ENCODE measurements at regions not wholly inside any gene's neighbourhood (a gene's known extent, or its start where the extent isn't known, plus 50 kb on each side); places are given as distances from the start of the nearest gene placed in this dataset.
A peak's percentile ranks its signal among the peaks of the same experiment; 100 is the strongest.
"Not testable (repeated sequence)": the region's sequence is repeated elsewhere in the genome, so short reads cannot be mapped to it uniquely, and the experiment has no call there.

DNA sequence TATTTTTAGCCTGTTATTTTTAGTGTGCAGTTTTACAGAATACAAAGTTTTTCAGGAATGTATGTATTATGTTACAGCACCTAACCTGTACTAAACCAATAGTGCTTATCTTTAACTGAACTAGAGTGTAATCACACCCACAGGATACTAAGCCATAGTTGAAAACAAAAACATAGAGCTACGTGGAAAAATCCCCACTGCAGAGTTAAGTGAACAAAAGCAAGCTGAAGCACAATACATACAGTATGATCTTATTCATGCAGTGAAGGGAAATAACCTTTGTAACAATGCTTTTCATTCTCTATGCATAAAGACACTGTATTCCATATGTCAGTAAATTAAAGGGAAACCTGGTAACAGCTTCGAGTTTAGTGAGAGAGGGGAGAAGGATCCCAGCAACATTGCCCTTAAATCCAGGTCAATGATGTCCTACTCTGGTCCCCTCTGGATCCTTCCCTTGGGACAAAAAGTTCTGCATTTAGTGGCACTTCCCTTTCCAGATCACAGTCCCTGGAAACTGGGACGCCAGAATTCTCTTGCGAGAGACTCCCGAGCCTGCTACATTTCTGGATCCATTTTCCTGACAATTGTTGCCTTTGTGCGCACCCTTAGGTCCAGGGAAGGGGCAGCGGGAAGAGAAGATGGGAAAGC lies 121.3 kb upstream of the CCND2 start:
- no peaks in the 10 kb centered on the region for H3K27me3 ChIP-seq
- no peak for DNase-seq
- no peaks in the 10 kb centered on the region for H3K36me3 ChIP-seq (replicated peaks in 1 of 2)
- 84 to 86% (median 85%) methylated on average over 7 of the region's 7 CpGs for WGBS, 4 donors
- no peak for TF ChIP-seq POLR2A (IDR thresholded peaks at IDR 0.05)
- TF ChIP-seq, protein P1, sequence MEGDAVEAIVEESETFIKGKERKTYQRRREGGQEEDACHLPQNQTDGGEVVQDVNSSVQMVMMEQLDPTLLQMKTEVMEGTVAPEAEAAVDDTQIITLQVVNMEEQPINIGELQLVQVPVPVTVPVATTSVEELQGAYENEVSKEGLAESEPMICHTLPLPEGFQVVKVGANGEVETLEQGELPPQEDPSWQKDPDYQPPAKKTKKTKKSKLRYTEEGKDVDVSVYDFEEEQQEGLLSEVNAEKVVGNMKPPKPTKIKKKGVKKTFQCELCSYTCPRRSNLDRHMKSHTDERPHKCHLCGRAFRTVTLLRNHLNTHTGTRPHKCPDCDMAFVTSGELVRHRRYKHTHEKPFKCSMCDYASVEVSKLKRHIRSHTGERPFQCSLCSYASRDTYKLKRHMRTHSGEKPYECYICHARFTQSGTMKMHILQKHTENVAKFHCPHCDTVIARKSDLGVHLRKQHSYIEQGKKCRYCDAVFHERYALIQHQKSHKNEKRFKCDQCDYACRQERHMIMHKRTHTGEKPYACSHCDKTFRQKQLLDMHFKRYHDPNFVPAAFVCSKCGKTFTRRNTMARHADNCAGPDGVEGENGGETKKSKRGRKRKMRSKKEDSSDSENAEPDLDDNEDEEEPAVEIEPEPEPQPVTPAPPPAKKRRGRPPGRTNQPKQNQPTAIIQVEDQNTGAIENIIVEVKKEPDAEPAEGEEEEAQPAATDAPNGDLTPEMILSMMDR (IDR thresholded peaks at IDR 0.05): no peak
- no peaks in the 10 kb centered on the region for H3K9me3 ChIP-seq (replicated peaks in 1 of 3)
- no peak overlapping the region for H3K27ac ChIP-seq
- no peak overlapping the region for H3K4me3 ChIP-seq
- no peaks in the 10 kb centered on the region for H3K4me1 ChIP-seq (replicated peaks in 1 of 2)
- intact Hi-C loops (cut with DNase I): no loop called here

DNA sequence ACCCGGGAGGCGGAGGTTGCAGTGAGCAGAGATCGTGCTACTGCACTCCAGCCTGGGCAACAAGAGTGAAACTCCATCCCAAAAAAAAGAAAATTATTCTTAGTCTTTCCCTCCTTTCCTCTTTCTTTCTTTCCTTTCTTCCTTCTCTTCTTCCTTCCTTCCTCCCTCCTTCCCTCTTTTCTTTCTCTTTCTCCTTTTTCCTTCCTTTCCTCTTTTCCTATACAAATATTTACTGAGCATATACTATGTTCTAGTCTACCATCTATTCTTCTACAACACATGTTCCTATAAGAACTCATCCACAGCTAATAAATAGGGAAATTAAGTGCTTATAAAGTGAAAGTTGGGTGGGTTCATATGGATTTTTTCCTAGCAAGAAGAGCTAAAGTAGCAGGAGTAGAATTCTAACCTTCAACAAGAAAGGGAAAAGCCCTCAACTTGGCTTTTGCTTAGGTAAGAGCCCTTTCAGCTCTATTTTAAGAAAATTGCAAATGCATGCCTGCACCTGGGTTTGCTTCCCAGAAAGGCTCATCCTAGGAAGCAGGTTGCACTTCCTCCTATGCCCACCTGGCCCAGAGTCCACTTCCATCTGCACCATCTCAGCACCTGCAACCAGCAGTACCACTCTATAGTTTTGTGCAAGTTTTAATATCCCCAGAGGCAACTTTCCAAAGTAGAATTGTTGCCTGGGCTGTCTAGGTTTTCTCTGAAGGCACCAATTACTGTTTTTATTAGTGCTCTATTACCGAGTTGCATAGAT lies 122.0 kb upstream of the CCND2 start:
- no peak overlapping the region for H3K27ac ChIP-seq
- intact Hi-C loops (cut with DNase I): no loop called here
- no peaks in the 10 kb centered on the region for H3K9me3 ChIP-seq (replicated peaks in 1 of 3)
- DNase-seq: no peak
- no peaks in the 10 kb centered on the region for H3K4me1 ChIP-seq (replicated peaks in 1 of 2)
- TF ChIP-seq, protein P1 (IDR thresholded peaks at IDR 0.05): no peak
- TF ChIP-seq POLR2A (IDR thresholded peaks at IDR 0.05): no peak
- no peaks in the 10 kb centered on the region for H3K27me3 ChIP-seq
- 86 to 92% (median 90%) methylated on average over 4 of the region's 4 CpGs for WGBS, 4 donors
- H3K4me3 ChIP-seq: no peak overlapping the region
- H3K36me3 ChIP-seq (replicated peaks in 1 of 2): no peaks in the 10 kb centered on the region

DNA sequence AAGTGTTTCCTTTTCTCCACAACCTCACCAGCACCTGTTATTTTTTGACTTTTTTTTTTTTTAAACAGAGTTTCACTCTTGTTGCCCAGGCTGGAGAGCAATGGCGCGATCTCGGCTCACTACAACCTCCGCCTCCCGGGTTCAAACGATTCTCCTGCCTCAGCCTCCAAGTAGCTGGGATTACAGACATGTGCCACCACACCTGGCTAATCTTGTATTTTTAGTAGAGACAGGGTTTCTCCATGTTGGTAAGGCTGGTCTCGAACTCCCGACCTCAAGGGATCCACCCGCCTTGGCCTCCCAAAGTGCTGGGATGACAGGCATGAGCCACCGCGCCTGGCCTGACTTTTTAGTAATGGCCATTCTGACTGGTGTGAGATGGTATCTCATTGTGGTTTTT lies 123.2 kb upstream of the CCND2 start:
- intact Hi-C loops (cut with DNase I); H3K27ac ChIP-seq; H3K27me3 ChIP-seq; H3K4me1 ChIP-seq (replicated peaks in 1 of 2); H3K4me3 ChIP-seq; H3K36me3 ChIP-seq (replicated peaks in 1 of 2); DNase-seq; H3K9me3 ChIP-seq (replicated peaks in 1 of 3): not testable (repeated sequence)
- WGBS, 4 donors: 91 to 96% (median 94%) methylated on average over 11 of the region's 11 CpGs

DNA sequence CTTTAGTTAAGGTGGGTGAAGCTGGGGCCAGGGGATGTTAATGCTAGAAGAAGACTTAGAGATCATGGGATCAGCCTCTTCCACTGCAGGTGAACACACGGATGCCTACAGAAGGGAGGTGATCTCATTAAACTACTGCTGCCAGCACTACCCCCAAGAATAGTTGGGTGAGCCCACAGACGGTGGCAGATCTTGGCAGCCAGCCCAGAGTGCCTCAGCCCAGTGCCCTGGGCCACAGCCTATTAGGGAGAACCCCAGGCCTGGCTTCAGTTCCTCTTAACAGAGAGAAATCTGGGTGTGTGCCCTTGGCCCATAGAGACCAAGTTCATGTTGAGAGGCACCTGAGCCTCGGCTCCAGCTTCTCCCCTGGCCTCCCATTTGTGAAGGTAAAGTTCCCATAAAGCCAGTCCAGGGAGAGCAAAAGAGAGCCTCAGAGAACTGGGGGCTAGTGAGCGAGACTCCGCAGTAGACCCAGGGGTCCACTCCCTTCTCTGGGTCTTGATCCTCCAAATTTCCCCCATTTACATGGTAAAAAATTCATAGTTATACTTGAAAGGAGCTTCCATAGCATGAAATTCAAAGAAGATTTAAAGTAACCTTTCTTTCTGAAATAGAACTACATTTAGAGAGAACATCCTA lies 125.0 kb upstream of the CCND2 start:
- no peak overlapping the region for H3K27ac ChIP-seq
- intact Hi-C loops (cut with DNase I): no loop called here
- WGBS, 4 donors: 68 to 75% (median 71%) methylated on average over 5 of the region's 5 CpGs
- H3K4me3 ChIP-seq: no peak overlapping the region
- no peaks in the 10 kb centered on the region for H3K27me3 ChIP-seq
- H3K4me1 ChIP-seq (replicated peaks in 1 of 2): no peaks in the 10 kb centered on the region
- H3K36me3 ChIP-seq (replicated peaks in 1 of 2): no peaks in the 10 kb centered on the region
- DNase-seq: peak in 6 of 7 donors; percentile 33 to 65 (median 51)
- TF ChIP-seq POLR2A (IDR thresholded peaks at IDR 0.05): no peak
- TF ChIP-seq, protein P1 (IDR thresholded peaks at IDR 0.05): no peak
- no peaks in the 10 kb centered on the region for H3K9me3 ChIP-seq (replicated peaks in 1 of 3)
